PC-9 (cell line): ENCODE measurements at regions not wholly inside any gene's neighbourhood (a gene's known extent, or its start where the extent isn't known, plus 50 kb on each side); places are given as distances from the start of the nearest gene placed in this dataset.

Experiments used
- BruUV-seq: library from RNA; stranded (reverse); fragments of 400-500 nt; replicated peaks from 2 replicates; lab custom pipeline; 2021; lab: Mats Ljungman, UMichigan
- CTCF ChIA-PET: fragments of 300-600 bp; sonication (Branson Sonifier 250); formaldehyde crosslinking; loops from one replicate; lab custom pipeline; 2022; ENCODE audit warnings: antibody characterized with exemption; lab: Charles Lee
- POLR2A ChIA-PET: fragments of 300-600 bp; sonication (Branson Sonifier 250); formaldehyde crosslinking; loops from one replicate; lab custom pipeline; 2022; ENCODE audit warnings: antibody characterized with exemption; ENCODE audit not compliant: unreplicated experiment; lab: Charles Lee
- DNase-seq, 2 experiments: peaks; one replicate each; pipeline versions ENCODE4 v3.0.0 to v3.0.0-alpha.2; 2015 to 2022; ENCODE audit warnings: mixed read lengths in 1 of 2
- H2AFZ ChIP-seq: fragments of 200-600 bp; sonication (generic); 2 replicates; pipeline ENCODE4 v1.8.1; 2017; ENCODE audit warnings: antibody characterized with exemption
- H3F3A ChIP-seq: fragments of 200-600 bp; sonication (generic); 2 replicates; pipeline ENCODE4 v1.8.1; 2017; ENCODE audit warnings: antibody characterized with exemption, mild to moderate bottlenecking, low read depth; ENCODE audit not compliant: insufficient read depth
- H3K27ac ChIP-seq: fragments of 200-600 bp; sonication (generic); 2 replicates; pipeline ENCODE4 v1.6.1; 2016; ENCODE audit warnings: mixed run types
- H3K27me3 ChIP-seq: fragments of 200-600 bp; sonication (generic); 2 replicates; pipeline ENCODE4 v1.6.1; 2016; ENCODE audit warnings: low read depth, mixed run types; ENCODE audit not compliant: insufficient read depth
- H3K36me3 ChIP-seq: fragments of 200-600 bp; sonication (generic); 2 replicates; pipeline ENCODE4 v1.6.1; 2016; ENCODE audit warnings: low read depth, mixed run types
- H3K4me1 ChIP-seq: fragments of 200-600 bp; sonication (generic); replicated peaks from 2 replicates; pipeline ENCODE4 v1.6.1; 2016; ENCODE audit warnings: mixed run types; ENCODE audit not compliant: insufficient read depth
- H3K4me2 ChIP-seq: fragments of 200-600 bp; sonication (generic); 2 replicates; pipeline ENCODE4 v1.6.1; 2017; ENCODE audit warnings: mixed run types
- H3K4me3 ChIP-seq: fragments of 200-600 bp; sonication (generic); 2 replicates; pipeline ENCODE4 v1.6.1; 2016; ENCODE audit warnings: mixed run types
- H3K79me2 ChIP-seq: fragments of 200-600 bp; sonication (generic); 2 replicates; pipeline ENCODE4 v1.6.1; 2017; ENCODE audit warnings: low read depth, mixed run types
- H3K9me2 ChIP-seq: fragments of 200-600 bp; sonication (generic); 2 replicates; pipeline ENCODE4 v1.8.1; 2017; ENCODE audit warnings: mild to moderate bottlenecking; ENCODE audit not compliant: insufficient read depth
- H3K9me3 ChIP-seq: fragments of 200-600 bp; sonication (generic); 2 replicates; pipeline ENCODE4 v1.8.1; 2016; ENCODE audit warnings: low read depth; ENCODE audit not compliant: insufficient read depth
- H4K20me1 ChIP-seq: fragments of 200-600 bp; sonication (generic); 2 replicates; pipeline ENCODE4 v1.8.1; 2017; ENCODE audit not compliant: insufficient read depth
- CTCF ChIP-seq: fragments of 200-600 bp; sonication (generic); conservative IDR thresholded peaks from 2 replicates; pipeline ENCODE4 v1.6.1; 2017; ENCODE audit warnings: mixed run types, antibody characterized with exemption, mild to moderate bottlenecking, moderate library complexity
- EZH2 ChIP-seq: fragments of 200-600 bp; sonication (generic); IDR thresholded peaks from 2 replicates; pipeline ENCODE4 v1.8.0; 2017; ENCODE audit warnings: antibody characterized with exemption, low read depth
- intact Hi-C: fragments of 100-400 bp; cut with micrococcal nuclease; formaldehyde crosslinking; loops from one replicate; pipeline ENCODE4 v1.10.0; 2022; ENCODE audit not compliant: unreplicated experiment

- Histone ChIP-seq H3K4me2 (no peak overlapping the region), H4K20me1 (no peaks in the 10 kb centered on the region), H3F3A (no peaks in the 10 kb centered on the region), H3K36me3 (no peaks in the 10 kb centered on the region), H3K27me3 (no peaks in the 10 kb centered on the region), H3K9me3 (no peaks in the 10 kb centered on the region), H3K79me2 (no peaks in the 10 kb centered on the region), H3K4me1 (no peaks in the 10 kb centered on the region), H3K9me2 (no peaks in the 10 kb centered on the region), H3K27ac (no peak overlapping the region), H3K4me3 (no peak overlapping the region), H2AFZ (no peak overlapping the region)
- POLR2A ChIA-PET: no interaction called here
- TF ChIP-seq CTCF: no peak
- TF ChIP-seq EZH2: no peak
- CTCF ChIA-PET: no interaction called here
- intact Hi-C loops: no loop called here
- BruUV-seq: no TSS peak
- DNase-seq: no peak
Measured at GRCh38 chr11:15635521-15635920, 520.8 kb downstream of the INSC start.

DNA sequence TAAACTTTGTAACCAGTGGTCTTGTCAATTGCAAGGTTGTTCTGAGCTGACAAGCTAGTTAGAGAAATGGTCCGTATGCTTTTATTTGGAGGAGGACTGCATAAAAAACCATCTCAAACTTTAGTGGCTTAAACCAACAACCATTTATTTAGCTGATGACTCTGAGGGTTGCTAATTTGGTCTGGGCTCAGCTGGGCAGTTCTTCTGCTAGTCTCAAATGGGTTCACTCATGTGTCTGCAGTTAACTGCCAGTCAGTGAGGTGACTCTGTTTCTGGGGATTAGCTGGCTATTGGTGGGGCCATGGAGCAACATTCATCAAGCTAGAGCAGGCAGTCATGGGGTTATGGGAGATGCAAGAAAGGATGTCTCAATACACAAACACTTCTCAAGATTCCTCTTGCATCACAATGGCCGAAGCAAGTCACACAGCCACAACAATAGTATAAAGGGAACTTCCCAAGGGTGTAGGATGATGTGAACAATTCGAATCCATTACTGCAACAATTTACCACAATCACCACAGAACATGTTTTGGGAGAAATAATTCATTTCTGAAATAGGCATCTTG lies 521.9 kb downstream of the INSC start:
- intact Hi-C loops: no loop called here
- CTCF ChIA-PET: no interaction called here

DNA sequence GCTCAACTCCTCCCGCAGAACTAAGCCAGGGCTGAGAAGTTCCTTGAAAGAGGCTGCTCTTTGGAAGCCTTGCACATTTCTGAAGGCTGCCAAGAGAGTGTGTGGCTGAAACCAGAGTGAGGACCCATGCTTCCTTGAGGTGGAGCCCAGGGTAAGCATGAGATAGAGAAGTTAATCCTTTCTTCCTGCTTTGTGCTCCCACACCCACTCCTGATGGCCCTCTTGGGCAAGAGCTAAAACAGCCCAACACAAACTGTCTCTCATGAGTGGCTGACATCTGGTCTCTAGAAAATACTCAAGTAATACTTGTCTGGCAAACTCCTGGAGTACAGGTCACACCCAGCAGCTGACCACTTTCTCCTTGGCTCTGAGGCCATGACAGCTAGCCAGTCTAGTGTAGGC lies 523.7 kb downstream of the INSC start:
- H2AFZ ChIP-seq: no peak overlapping the region
- no peaks in the 10 kb centered on the region for H3K9me3 ChIP-seq
- no peaks in the 10 kb centered on the region for H3K4me1 ChIP-seq
- BruUV-seq: no TSS peak
- H3K4me2 ChIP-seq: no peak overlapping the region
- ChIA-PET POLR2A (no interaction called here), CTCF (no interaction called here)
- no peak overlapping the region for H3K27ac ChIP-seq
- intact Hi-C loops: no loop called here
- H4K20me1 ChIP-seq: no peaks in the 10 kb centered on the region
- no peaks in the 10 kb centered on the region for H3K9me2 ChIP-seq
- no peaks in the 10 kb centered on the region for H3K36me3 ChIP-seq
- H3F3A ChIP-seq: no peaks in the 10 kb centered on the region
- H3K27me3 ChIP-seq: no peaks in the 10 kb centered on the region
- H3K79me2 ChIP-seq: no peaks in the 10 kb centered on the region
- TF ChIP-seq CTCF (no peak), EZH2 (no peak)
- H3K4me3 ChIP-seq: no peak overlapping the region
- DNase-seq: no peak

More for the DNA sequence above, 521.9 kb downstream of the INSC start:
- H3K9me2 ChIP-seq: no peaks in the 10 kb centered on the region
- no peak overlapping the region for H3K4me2 ChIP-seq
- no peak overlapping the region for H3K27ac ChIP-seq
- no peaks in the 10 kb centered on the region for H3K36me3 ChIP-seq
- H3K4me3 ChIP-seq: no peak overlapping the region
- H3K4me1 ChIP-seq: no peaks in the 10 kb centered on the region
- no peak for TF ChIP-seq CTCF
- no peak for TF ChIP-seq EZH2
- POLR2A ChIA-PET: no interaction called here
- no peaks in the 10 kb centered on the region for H4K20me1 ChIP-seq
- BruUV-seq: no TSS peak
- no peak for DNase-seq
- no peak overlapping the region for H2AFZ ChIP-seq
- no peaks in the 10 kb centered on the region for H3K27me3 ChIP-seq
- no peaks in the 10 kb centered on the region for H3F3A ChIP-seq
- H3K79me2 ChIP-seq: no peaks in the 10 kb centered on the region
- H3K9me3 ChIP-seq: no peaks in the 10 kb centered on the region
